ENCODE measurements at regions not wholly inside any gene's neighbourhood (a gene's known extent, or its start where the extent isn't known, plus 50 kb on each side); places are given as distances from the start of the nearest gene placed in this dataset.

DNA sequence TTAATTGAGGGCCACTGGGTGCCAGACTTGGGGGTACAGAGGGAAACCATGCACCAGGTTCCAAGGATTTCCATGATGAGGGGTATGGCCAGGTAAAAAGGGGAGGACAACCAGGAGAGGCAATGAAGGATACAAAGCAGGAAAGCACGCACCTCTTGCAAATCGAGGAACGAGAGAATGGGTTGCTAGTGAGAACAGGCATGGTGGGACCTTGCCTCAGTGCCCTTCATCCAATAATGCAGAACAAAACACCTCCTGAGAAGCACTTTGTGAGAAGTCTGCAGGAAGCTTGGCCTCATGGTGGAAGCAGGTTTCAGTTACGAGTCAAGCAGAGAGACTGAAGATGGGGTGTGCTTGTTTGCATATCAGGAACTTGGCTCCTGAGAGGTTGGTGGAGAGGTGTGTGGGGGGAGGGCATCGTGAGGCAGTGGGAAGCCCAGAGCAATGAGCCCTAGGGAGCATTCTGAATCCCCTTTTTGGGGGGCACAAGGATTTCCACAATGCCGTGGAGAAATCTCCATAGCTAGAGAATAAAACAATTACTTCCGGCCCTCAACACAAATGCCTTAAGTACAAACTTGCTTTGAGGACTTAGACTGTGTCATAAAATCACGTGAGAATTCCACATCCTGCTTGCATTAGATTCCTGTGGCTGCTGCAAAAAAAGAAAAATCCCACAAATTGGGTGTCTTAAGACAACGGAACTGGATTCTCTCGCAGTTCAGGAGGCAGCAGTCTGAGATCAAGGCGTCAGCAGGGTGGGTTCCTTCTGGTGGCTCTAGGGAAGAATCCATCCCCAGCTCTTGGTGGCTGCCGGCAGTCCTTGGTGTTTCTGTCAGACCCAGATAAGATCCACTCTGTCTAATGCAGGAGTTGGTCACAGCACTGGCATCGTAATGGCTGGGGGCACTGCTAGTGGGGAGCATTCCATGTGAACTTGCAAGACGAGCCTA is 54.9 kb upstream of the BACE2 start:
- Histone ChIP-seq H3K4me3 (ENCODE audit: severe bottlenecking) (no peak overlapping the region), H3K36me3 (ENCODE audit: low read depth) (no peaks in the 10 kb centered on the region), H3K27ac (ENCODE audit: poor library complexity, severe bottlenecking) (no peak overlapping the region), H3K27me3 (ENCODE audit: insufficient read depth, poor library complexity, severe bottlenecking) (no peaks in the 10 kb centered on the region), H3K4me1 (ENCODE audit: insufficient read depth, poor library complexity, severe bottlenecking) (peaks cover 4% of the 10 kb centered on the region), H3K9me3 (ENCODE audit: severe bottlenecking) (no peaks in the 10 kb centered on the region)
- DNase-seq (ENCODE audit: low spot score) = no peak
- TF ChIP-seq, protein P1, sequence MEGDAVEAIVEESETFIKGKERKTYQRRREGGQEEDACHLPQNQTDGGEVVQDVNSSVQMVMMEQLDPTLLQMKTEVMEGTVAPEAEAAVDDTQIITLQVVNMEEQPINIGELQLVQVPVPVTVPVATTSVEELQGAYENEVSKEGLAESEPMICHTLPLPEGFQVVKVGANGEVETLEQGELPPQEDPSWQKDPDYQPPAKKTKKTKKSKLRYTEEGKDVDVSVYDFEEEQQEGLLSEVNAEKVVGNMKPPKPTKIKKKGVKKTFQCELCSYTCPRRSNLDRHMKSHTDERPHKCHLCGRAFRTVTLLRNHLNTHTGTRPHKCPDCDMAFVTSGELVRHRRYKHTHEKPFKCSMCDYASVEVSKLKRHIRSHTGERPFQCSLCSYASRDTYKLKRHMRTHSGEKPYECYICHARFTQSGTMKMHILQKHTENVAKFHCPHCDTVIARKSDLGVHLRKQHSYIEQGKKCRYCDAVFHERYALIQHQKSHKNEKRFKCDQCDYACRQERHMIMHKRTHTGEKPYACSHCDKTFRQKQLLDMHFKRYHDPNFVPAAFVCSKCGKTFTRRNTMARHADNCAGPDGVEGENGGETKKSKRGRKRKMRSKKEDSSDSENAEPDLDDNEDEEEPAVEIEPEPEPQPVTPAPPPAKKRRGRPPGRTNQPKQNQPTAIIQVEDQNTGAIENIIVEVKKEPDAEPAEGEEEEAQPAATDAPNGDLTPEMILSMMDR (IDR thresholded peaks at IDR 0.05; ENCODE audit: poor library complexity, severe bottlenecking) = no peak
- peak; percentile 50; the same call in 2 of the 3 replicates for ATAC-seq (ENCODE audit: low read depth)

GRCh38 chr21:41115851-41116250 is 52.1 kb upstream of the BACE2 start:
- H3K36me3 ChIP-seq (ENCODE audit: low read depth) = no peaks in the 10 kb centered on the region
- H3K27ac ChIP-seq (ENCODE audit: poor library complexity, severe bottlenecking) = no peak overlapping the region
- TF ChIP-seq, protein P1 (IDR thresholded peaks at IDR 0.05; ENCODE audit: poor library complexity, severe bottlenecking) = no peak
- H3K27me3 ChIP-seq (ENCODE audit: insufficient read depth, poor library complexity, severe bottlenecking) = no peaks in the 10 kb centered on the region
- DNase-seq (ENCODE audit: low spot score) (no peak), ATAC-seq (ENCODE audit: low read depth) (no peak)
- no peaks in the 10 kb centered on the region for H3K9me3 ChIP-seq (ENCODE audit: severe bottlenecking)
- peaks cover 4% of the 10 kb centered on the region for H3K4me1 ChIP-seq (ENCODE audit: insufficient read depth, poor library complexity, severe bottlenecking)
- H3K4me3 ChIP-seq (ENCODE audit: severe bottlenecking) = no peak overlapping the region
